NCI-H1048 (cell line): ENCODE measurements at regions not wholly inside any gene's neighbourhood (a gene's known extent, or its start where the extent isn't known, plus 50 kb on each side); places are given as distances from the start of the nearest gene placed in this dataset.
"Not testable (repeated sequence)": the region's sequence is repeated elsewhere in the genome, so short reads cannot be mapped to it uniquely, and the experiment has no call there.

Source experiments
- DNase-seq: peaks from one replicate; lab custom pipeline; 2025; lab: John Stamatoyannopoulos, UW

DNA sequence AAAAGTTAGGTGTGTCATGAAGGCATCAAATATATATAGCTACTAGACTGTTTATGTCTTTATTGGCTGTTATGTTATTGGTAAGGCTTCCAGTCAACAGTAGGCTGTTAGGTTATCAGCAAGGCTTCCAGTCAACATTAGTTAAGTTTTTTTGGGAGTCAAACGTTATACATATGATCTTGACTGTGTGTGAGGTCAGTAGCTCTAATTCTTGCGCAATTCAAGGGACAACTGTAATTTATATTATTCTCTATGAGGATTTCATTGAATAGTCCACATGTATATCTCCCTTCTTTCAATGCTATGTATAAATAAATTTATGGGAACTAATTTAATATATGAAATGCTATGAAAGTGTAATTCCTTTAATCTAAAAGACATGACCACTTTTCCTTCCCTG lies 757.5 kb upstream of the TMEFF2 start:
- DNase-seq = no peak

GRCh38 chr2:192948316-192948715 lies 753.6 kb upstream of the TMEFF2 start:
- no peak for DNase-seq

- no peak for DNase-seq
These were observed 752.6 kb upstream of the TMEFF2 start for GRCh38 chr2:192947352-192947751.

GRCh38 chr2:192940767-192941166 lies 746.0 kb upstream of the TMEFF2 start:
- no peak for DNase-seq

DNA sequence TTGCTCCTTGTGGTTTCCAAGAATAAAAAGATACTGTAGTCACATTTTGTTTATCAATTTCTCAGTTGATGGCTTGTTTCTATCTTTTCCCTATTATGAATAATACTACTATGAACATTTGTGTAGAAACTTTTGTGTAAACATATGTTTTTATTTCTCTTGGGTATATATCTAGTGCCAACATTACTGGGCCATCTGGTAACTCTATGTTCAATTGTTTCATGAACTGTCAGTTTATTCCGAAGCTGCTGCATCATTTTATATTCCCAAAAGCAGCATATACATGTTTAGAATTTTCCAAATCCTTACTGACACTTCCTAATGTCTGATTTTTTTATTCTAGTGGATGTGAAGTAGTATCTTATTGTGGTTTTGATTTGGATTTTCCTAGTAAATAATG lies 737.6 kb upstream of the TMEFF2 start:
- DNase-seq = no peak

DNA sequence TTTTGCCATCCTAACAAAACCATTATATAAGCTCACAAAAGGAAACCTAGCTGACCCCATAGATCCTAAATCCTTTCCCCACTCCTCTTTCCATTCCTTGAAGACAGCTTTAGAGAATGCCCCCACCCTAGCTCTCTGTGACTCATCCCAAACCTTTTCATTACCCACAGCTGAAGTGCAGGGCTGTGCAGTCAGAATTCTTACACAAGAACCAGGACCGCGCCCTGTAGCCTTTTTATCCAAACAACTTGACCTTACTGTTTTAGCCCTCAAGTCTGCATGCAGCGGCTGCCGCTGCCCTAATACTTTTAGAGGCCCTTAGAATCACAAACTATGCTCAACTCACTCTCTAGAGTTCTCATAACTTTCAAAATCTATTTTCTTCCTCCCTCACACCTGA lies 726.9 kb upstream of the TMEFF2 start:
- not testable (repeated sequence) for DNase-seq

GRCh38 chr2:192901446-192901845 lies 706.7 kb upstream of the TMEFF2 start:
- DNase-seq = no peak

GRCh38 chr2:192899466-192899865 lies 704.7 kb upstream of the TMEFF2 start:
- DNase-seq = no peak

DNA sequence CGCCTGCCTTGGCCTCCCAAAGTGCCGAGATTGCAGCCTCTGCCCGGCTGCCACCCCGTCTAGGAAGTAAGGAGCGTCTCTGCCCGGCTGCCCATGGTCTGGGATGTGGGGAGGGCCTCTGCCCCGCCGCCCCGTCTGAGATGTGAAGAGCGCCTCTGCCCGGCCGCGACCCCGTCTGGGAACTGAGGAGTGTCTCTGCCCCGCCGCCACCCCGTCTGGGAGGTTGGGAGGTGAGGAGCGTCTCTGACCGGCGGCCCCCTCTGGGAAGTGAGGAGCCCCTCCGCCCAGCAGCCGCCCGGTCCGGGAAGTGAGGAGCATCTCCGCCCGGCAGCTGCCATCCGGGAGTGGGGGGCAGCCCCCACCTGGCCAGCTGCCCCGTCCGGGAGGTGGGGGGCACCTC lies 699.2 kb upstream of the TMEFF2 start:
- DNase-seq = not testable (repeated sequence)

- DNase-seq = no peak
These were observed 693.4 kb upstream of the TMEFF2 start for GRCh38 chr2:192888109-192888508.

GRCh38 chr2:192887337-192887736 lies 692.6 kb upstream of the TMEFF2 start:
- peak; percentile 21 for DNase-seq

DNA sequence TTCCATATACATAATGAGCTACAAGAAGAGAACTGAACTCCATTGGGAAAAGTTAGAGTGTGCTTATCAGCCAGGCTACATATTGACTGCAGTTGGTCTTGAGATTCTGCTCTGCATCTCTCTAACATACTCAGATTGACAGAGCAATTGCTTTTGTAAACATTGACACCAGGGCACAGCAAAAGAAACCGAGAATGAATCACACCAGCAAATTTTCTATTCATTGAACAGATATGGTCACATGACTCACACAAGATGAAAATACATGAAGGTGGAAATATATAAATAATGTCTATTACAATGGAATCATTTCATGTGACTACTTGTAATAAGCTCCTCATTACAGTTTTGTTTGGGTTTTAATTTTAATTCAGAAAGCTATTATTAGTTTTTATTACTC lies 691.9 kb upstream of the TMEFF2 start:
- no peak for DNase-seq

GRCh38 chr2:192885569-192886160 lies 690.9 kb upstream of the TMEFF2 start:
- DNase-seq = no peak

GRCh38 chr2:192877159-192877558 lies 682.4 kb upstream of the TMEFF2 start:
- no peak for DNase-seq

DNA sequence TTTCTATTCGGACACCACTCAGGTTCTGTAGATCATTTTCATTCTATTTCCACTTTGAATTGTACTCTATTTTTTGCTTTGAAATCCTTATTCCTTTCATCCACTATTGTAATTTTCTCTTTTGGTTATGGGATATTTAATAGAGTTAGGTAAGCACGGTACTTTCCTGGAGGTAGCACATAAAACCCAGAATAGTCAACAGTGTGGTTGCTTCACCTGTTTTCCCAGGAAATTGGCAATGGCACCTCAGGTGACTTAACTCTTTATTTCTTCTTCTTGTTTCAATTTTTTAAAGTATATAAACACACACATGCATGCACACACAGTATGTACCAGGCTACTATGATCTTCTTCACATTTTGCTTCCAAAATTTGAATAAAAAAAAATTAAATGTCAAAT lies 682.0 kb upstream of the TMEFF2 start:
- DNase-seq = no peak

DNA sequence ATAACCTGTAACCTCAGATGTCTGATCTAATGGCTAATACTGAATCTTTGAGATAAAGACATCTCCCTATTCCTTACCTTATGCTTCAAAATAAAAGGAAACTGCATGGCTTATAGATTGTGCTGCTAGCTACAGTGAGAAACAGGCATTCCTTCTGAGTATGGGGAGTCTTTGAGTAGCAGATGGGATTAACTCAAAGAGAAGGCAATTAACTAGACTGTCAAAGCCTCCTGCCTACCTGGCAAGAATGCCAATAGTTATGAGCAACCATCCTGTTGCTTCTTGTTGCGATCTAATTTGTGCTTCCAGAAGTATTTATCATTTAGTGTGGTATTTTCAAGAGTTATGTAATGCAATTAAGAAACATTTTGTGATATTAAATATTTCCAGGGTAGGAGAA lies 660.0 kb upstream of the TMEFF2 start:
- no peak for DNase-seq

DNA sequence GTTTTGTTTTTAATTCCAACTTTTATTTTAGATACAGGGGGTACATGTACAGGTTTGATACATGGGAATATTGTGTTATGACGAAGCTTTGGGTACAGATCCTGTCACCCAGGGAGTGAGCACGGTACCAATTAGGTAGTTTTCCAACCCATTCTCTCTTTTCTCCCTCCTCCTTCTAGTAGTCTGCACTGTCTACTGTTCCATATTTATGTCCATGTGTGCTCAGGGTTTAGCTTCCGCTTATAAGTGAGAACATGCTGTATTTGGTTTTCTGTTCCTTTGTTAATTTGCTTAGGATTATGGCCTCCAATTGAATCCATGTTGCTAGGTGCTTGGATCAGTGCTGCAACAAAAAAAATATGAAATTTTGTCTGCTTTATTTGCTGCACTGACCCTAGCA lies 659.3 kb upstream of the TMEFF2 start:
- DNase-seq = no peak

GRCh38 chr2:192828947-192829346 lies 634.2 kb upstream of the TMEFF2 start:
- DNase-seq = no peak

DNA sequence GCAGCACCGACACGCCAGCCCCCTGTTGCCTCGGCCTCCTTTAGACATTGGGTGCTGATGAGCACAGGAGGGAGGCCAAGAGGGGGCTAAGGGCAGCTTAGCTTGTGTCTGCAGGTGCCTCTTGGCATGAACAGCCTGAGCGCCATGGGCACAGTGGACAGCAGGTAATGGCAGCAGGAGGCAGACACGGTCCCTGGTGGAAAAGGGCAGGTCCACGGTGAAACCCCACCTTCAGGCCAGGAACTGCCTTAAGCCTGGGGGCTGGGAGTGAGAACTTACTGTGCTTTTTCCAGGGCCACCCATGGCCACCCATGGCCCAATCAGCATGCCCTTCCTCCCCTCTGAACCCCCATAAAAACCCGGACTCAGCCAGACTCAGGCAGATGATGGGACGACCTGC lies 633.4 kb upstream of the TMEFF2 start:
- DNase-seq = no peak

DNA sequence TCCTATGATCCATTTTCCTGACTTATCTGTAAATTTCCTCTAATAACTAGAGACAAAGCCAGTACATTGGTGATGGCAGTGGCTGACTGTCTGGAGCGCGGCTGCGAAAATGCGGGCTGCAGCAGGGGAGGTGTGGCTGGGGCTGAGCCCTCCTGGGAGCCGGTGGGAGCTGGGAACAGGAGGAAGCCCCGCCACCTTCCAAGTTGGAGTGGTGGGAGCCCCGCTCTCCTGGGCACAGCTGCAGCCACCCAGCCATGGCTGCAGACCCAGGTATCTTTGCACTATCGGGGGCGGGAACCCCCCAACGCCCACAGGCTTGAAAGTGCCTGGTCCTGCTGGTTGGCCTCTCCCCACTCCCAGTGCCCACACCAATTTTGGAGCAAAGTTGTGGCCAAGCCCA lies 633.0 kb upstream of the TMEFF2 start:
- no peak for DNase-seq

- no peak for DNase-seq
These were observed 619.6 kb upstream of the TMEFF2 start for GRCh38 chr2:192814376-192814775.

- DNase-seq = no peak
These were observed 618.6 kb upstream of the TMEFF2 start for GRCh38 chr2:192813341-192813740.

- no peak for DNase-seq
These were observed 614.4 kb upstream of the TMEFF2 start for GRCh38 chr2:192809173-192809572.

GRCh38 chr2:192783643-192784042 lies 588.9 kb upstream of the TMEFF2 start:
- no peak for DNase-seq
